Karpas-422 (cell line): ENCODE measurements at regions not wholly inside any gene's neighbourhood (a gene's known extent, or its start where the extent isn't known, plus 50 kb on each side); places are given as distances from the start of the nearest gene placed in this dataset.
A peak's percentile ranks its signal among the peaks of the same experiment; 100 is the strongest.

Experiments
- DNase-seq: peaks from one replicate; pipeline ENCODE4 v3.0.0-alpha.2; 2015
- H2AFZ ChIP-seq: fragments of 200-600 bp; sonication (generic); 2 replicates; pipeline ENCODE4 v1.6.1; 2014; ENCODE audit warnings: antibody characterized with exemption, low read length, mixed read lengths
- H3K27ac ChIP-seq: fragments of 200-600 bp; sonication (generic); 2 replicates; pipeline ENCODE4 v1.5.1; 2014; ENCODE audit warnings: mild to moderate bottlenecking, low read length, moderate library complexity
- H3K27me3 ChIP-seq: fragments of 200-600 bp; sonication (generic); 2 replicates; pipeline ENCODE4 v1.6.1; 2014; ENCODE audit warnings: low read length, mixed read lengths
- H3K36me3 ChIP-seq: fragments of 200-600 bp; sonication (generic); 2 replicates; pipeline ENCODE4 v1.6.1; 2014; ENCODE audit warnings: low read length, mixed read lengths; ENCODE audit not compliant: insufficient read depth
- H3K4me1 ChIP-seq: fragments of 200-600 bp; sonication (generic); 2 replicates; pipeline ENCODE4 v1.6.1; 2014; ENCODE audit warnings: mild to moderate bottlenecking, low read length, mixed read lengths
- H3K4me2 ChIP-seq: fragments of 200-600 bp; sonication (generic); 2 replicates; pipeline ENCODE4 v1.6.1; 2014; ENCODE audit warnings: low read length, low read depth, mild to moderate bottlenecking; ENCODE audit not compliant: poor library complexity, severe bottlenecking
- H3K4me3 ChIP-seq: fragments of 200-600 bp; sonication (generic); 2 replicates; pipeline ENCODE4 v1.5.1; 2014; ENCODE audit warnings: mild to moderate bottlenecking, antibody characterized with exemption, low read length, mixed read lengths
- H3K79me2 ChIP-seq: fragments of 200-600 bp; sonication (generic); 2 replicates; pipeline ENCODE4 v1.6.1; 2014; ENCODE audit warnings: mild to moderate bottlenecking, low read length, mixed read lengths
- H3K9ac ChIP-seq: fragments of 200-600 bp; sonication (generic); 2 replicates; pipeline ENCODE4 v1.6.0; 2014; ENCODE audit warnings: low read length
- H3K9me2 ChIP-seq: fragments of 200-600 bp; sonication (generic), shearing (Covaris generic); replicated peaks from 2 replicates; pipeline ENCODE4 v1.6.0; 2014; ENCODE audit warnings: mild to moderate bottlenecking, low read length, moderate library complexity; ENCODE audit not compliant: insufficient read depth
- H3K9me3 ChIP-seq: fragments of 300-700, 200-600 bp; sonication (generic); 2 replicates; pipeline ENCODE4 v1.6.1; 2014; ENCODE audit warnings: low read length, mixed read lengths
- H4K20me1 ChIP-seq: fragments of 200-600 bp; sonication (generic); 2 replicates; pipeline ENCODE4 v1.6.1; 2014; ENCODE audit warnings: mild to moderate bottlenecking, antibody characterized with exemption, low read length, low read depth; ENCODE audit not compliant: insufficient read depth

- no peak overlapping the region for H3K9ac ChIP-seq
- no peak overlapping the region for H3K4me2 ChIP-seq
- no peaks in the 10 kb centered on the region for H3K9me2 ChIP-seq
- H3K4me3 ChIP-seq, result no peak overlapping the region
- no peak for DNase-seq
- no peaks in the 10 kb centered on the region for H3K4me1 ChIP-seq
- H3K27me3 ChIP-seq, result no peaks in the 10 kb centered on the region
- no peaks in the 10 kb centered on the region for H3K79me2 ChIP-seq
- no peak overlapping the region for H3K27ac ChIP-seq
- no peak overlapping the region for H2AFZ ChIP-seq
- H4K20me1 ChIP-seq, result no peaks in the 10 kb centered on the region
- no peaks in the 10 kb centered on the region for H3K9me3 ChIP-seq
- H3K36me3 ChIP-seq, result no peaks in the 10 kb centered on the region
Observed at GRCh38 chr17:71329310-71330098, 791.3 kb upstream of the SOX9 start.

GRCh38 chr17:71330099-71330375, 790.8 kb upstream of the SOX9 start:
- Histone ChIP-seq H4K20me1 (no peaks in the 10 kb centered on the region), H3K9me2 (no peaks in the 10 kb centered on the region), H3K4me1 (no peaks in the 10 kb centered on the region), H3K36me3 (no peaks in the 10 kb centered on the region), H3K27me3 (no peaks in the 10 kb centered on the region), H2AFZ (no peak overlapping the region), H3K9me3 (no peaks in the 10 kb centered on the region), H3K4me2 (no peak overlapping the region), H3K9ac (no peak overlapping the region), H3K79me2 (no peaks in the 10 kb centered on the region), H3K27ac (no peak overlapping the region), H3K4me3 (no peak overlapping the region)
- no peak for DNase-seq

- Histone ChIP-seq H4K20me1 (no peaks in the 10 kb centered on the region), H3K36me3 (no peaks in the 10 kb centered on the region), H2AFZ (no peak overlapping the region), H3K9ac (no peak overlapping the region), H3K4me1 (no peaks in the 10 kb centered on the region), H3K9me2 (no peaks in the 10 kb centered on the region), H3K9me3 (no peaks in the 10 kb centered on the region), H3K79me2 (no peaks in the 10 kb centered on the region), H3K27ac (no peak overlapping the region), H3K27me3 (no peaks in the 10 kb centered on the region), H3K4me3 (no peak overlapping the region), H3K4me2 (no peak overlapping the region)
- no peak for DNase-seq
Observed at GRCh38 chr17:71331754-71332325, 789.0 kb upstream of the SOX9 start.

- Histone ChIP-seq H3K27ac (no peak overlapping the region), H2AFZ (no peak overlapping the region), H3K9me3 (no peaks in the 10 kb centered on the region), H3K4me2 (no peak overlapping the region), H4K20me1 (no peaks in the 10 kb centered on the region), H3K4me1 (no peaks in the 10 kb centered on the region; the same call in 1 of the 2 replicates), H3K4me3 (no peak overlapping the region), H3K79me2 (no peaks in the 10 kb centered on the region), H3K9ac (no peak overlapping the region), H3K27me3 (no peaks in the 10 kb centered on the region), H3K36me3 (no peaks in the 10 kb centered on the region), H3K9me2 (no peaks in the 10 kb centered on the region)
- no peak for DNase-seq
Observed at GRCh38 chr17:71334048-71334751, 786.6 kb upstream of the SOX9 start.

- H3K9me2 ChIP-seq, result no peaks in the 10 kb centered on the region
- no peak overlapping the region for H2AFZ ChIP-seq
- no peak overlapping the region for H3K9ac ChIP-seq
- no peaks in the 10 kb centered on the region for H3K27me3 ChIP-seq
- H3K27ac ChIP-seq, result no peak overlapping the region
- no peaks in the 10 kb centered on the region for H3K36me3 ChIP-seq
- no peaks in the 10 kb centered on the region; the same call in 1 of the 2 replicates for H3K4me1 ChIP-seq
- no peaks in the 10 kb centered on the region for H3K9me3 ChIP-seq
- no peaks in the 10 kb centered on the region for H4K20me1 ChIP-seq
- no peak overlapping the region for H3K4me2 ChIP-seq
- no peak overlapping the region for H3K4me3 ChIP-seq
- no peaks in the 10 kb centered on the region for H3K79me2 ChIP-seq
- no peak for DNase-seq
Observed at GRCh38 chr17:71335212-71335611, 785.6 kb upstream of the SOX9 start.

- no peaks in the 10 kb centered on the region for H3K9me3 ChIP-seq
- no peaks in the 10 kb centered on the region for H4K20me1 ChIP-seq
- no peaks in the 10 kb centered on the region; the same call in 1 of the 2 replicates for H3K4me1 ChIP-seq
- H3K27ac ChIP-seq, result no peak overlapping the region
- no peak for DNase-seq
- no peak overlapping the region for H3K9ac ChIP-seq
- H3K4me3 ChIP-seq, result no peak overlapping the region
- H3K36me3 ChIP-seq, result no peaks in the 10 kb centered on the region
- H3K27me3 ChIP-seq, result no peaks in the 10 kb centered on the region
- no peaks in the 10 kb centered on the region for H3K79me2 ChIP-seq
- H2AFZ ChIP-seq, result no peak overlapping the region
- H3K4me2 ChIP-seq, result peak overlapping the region; percentile 23
- H3K9me2 ChIP-seq, result no peaks in the 10 kb centered on the region
Observed at GRCh38 chr17:71337938-71338337, 782.9 kb upstream of the SOX9 start.

- H3K79me2 ChIP-seq, result no peaks in the 10 kb centered on the region
- no peaks in the 10 kb centered on the region for H4K20me1 ChIP-seq
- no peaks in the 10 kb centered on the region; the same call in 1 of the 2 replicates for H3K4me1 ChIP-seq
- no peak overlapping the region for H3K4me3 ChIP-seq
- H2AFZ ChIP-seq, result no peak overlapping the region
- no peaks in the 10 kb centered on the region for H3K27me3 ChIP-seq
- H3K27ac ChIP-seq, result no peak overlapping the region
- peak overlapping the region; percentile 23 for H3K4me2 ChIP-seq
- H3K36me3 ChIP-seq, result no peaks in the 10 kb centered on the region
- H3K9ac ChIP-seq, result no peak overlapping the region
- no peaks in the 10 kb centered on the region for H3K9me2 ChIP-seq
- H3K9me3 ChIP-seq, result no peaks in the 10 kb centered on the region
- DNase-seq, result no peak
Observed at GRCh38 chr17:71338396-71338795, 782.4 kb upstream of the SOX9 start.

GRCh38 chr17:71339206-71339605, 781.6 kb upstream of the SOX9 start:
- Histone ChIP-seq H3K4me1 (no peaks in the 10 kb centered on the region; the same call in 1 of the 2 replicates), H3K27me3 (no peaks in the 10 kb centered on the region), H3K9ac (no peak overlapping the region)

More at GRCh38 chr17:71339206-71339605, 781.6 kb upstream of the SOX9 start:
- H3K9me3 ChIP-seq, result no peaks in the 10 kb centered on the region
- H4K20me1 ChIP-seq, result no peaks in the 10 kb centered on the region
- no peak for DNase-seq
- H3K4me3 ChIP-seq, result no peak overlapping the region
- no peaks in the 10 kb centered on the region for H3K79me2 ChIP-seq
- H3K4me2 ChIP-seq, result no peak overlapping the region
- H3K36me3 ChIP-seq, result no peaks in the 10 kb centered on the region
- H3K9me2 ChIP-seq, result no peaks in the 10 kb centered on the region
- H2AFZ ChIP-seq, result no peak overlapping the region
- H3K27ac ChIP-seq, result no peak overlapping the region
